ENCODE measurements at regions not wholly inside any gene's neighbourhood (a gene's known extent, or its start where the extent isn't known, plus 50 kb on each side); places are given as distances from the start of the nearest gene placed in this dataset.

DNA sequence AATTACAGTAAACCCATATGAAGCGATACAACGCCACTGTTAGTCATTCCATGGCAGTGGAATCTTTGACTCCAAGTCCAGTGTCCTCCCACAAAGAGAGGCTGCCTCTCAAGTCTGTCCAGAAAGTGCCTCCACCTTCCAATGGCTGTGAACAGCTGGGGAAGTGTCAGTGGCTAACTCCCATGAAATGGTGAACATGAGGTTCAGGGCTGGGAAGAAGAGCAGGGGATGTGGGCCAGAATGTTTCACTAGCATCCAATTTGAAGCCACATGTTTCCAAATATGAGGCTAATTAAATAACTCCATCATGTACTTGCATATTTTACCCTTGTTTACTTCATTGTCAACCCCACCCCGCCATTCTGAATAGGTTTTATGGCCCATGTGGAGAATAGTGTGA lies 53.1 kb upstream of the CHST15 start:
- no peak for DNase-seq (ENCODE audit: low read depth)

DNA sequence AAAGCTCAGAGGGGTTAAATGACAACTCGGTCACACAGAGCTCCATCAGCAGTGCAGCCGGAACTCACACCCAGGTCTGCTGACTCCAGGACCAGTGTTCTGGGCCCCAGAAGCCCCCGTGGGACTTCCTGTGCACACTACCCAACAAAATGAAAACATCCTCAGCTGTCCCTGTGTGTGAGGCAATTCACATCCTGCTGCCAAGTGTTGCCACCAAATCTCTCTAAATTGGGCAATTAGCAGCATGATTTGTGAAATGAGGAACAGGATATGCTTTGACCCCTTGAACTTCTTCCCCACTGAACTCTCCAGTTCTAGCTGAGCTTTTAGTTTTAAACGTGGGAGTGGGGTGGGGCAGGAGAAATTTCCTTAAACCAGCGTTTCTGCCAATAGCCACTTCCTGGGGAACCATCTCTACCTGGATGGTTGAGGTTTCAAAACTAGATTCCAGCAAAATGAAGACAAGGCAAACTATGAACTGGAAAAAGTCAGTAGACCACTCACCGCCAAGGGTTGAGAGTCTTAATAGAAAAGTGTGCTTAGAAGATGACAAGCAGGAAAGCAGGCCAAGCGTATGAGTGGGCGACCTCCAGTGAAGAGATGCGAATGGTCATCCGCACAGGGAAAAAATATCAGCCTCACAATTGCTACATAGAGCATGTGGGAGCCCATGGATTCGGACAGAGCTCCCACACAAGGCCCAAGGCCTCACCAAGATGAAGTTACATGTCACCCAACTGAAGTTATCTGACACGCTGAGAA lies 51.9 kb upstream of the CHST15 start:
- DNase-seq (ENCODE audit: low read depth) = no peak

GRCh38 chr10:124144536-124144935 lies 51.1 kb upstream of the CHST15 start:
- no peak for DNase-seq (ENCODE audit: low read depth)

GRCh38 chr10:124143721-124144120 lies 50.3 kb upstream of the CHST15 start:
- DNase-seq (ENCODE audit: low read depth) = no peak

Measured in non-pigmented ciliary epithelial cell (primary cell).